Naive thymus-derived CD4-positive, alpha-beta T cell (primary cell): ENCODE measurements at regions not wholly inside any gene's neighbourhood (a gene's known extent, or its start where the extent isn't known, plus 50 kb on each side); places are given as distances from the start of the nearest gene placed in this dataset.
"Not testable (repeated sequence)": the region's sequence is repeated elsewhere in the genome, so short reads cannot be mapped to it uniquely, and the experiment has no call there.

Experiments
- ATAC-seq: fragments of 150-1000 bp; cut with Tn5 transposase; 2 replicates; pipeline ENCODE4 v1.10.0; 2021; ENCODE audit warnings: mild to moderate bottlenecking, moderate library complexity
- CTCF ChIA-PET: fragments of 350-600 bp; sonication (Branson Sonifier 250); formaldehyde crosslinking; loops from one replicate; lab custom pipeline; 2021; ENCODE audit warnings: antibody characterized with exemption; lab: Charles Lee
- POLR2A ChIA-PET: fragments of 350-600 bp; sonication (Branson Sonifier 250); formaldehyde crosslinking; loops from one replicate; lab custom pipeline; 2021; ENCODE audit warnings: antibody characterized with exemption, inconsistent platforms; lab: Charles Lee
- DNase-seq, 9 donors: peaks; one replicate each; pipeline versions ENCODE4 v3.0.0 to v3.0.0-alpha.2; 2020 to 2022; ENCODE audit warnings: mixed read lengths in 1 of 9
- H3K27ac ChIP-seq: one replicate; pipeline ENCODE4 v1.7.0; 2013; ENCODE audit warnings: mild to moderate bottlenecking, low read depth, low read length, moderate library complexity
- H3K27me3 ChIP-seq, 2 donors: one replicate each; pipeline ENCODE4 v1.7.0; 2013; ENCODE audit warnings: low read length in 2 of 2, mild to moderate bottlenecking in 2 of 2, moderate library complexity in 2 of 2; ENCODE audit not compliant: control insufficient read depth in 2 of 2, insufficient read depth in 2 of 2
- H3K36me3 ChIP-seq, 3 experiments: 1 replicate in 2 of 3; 2 replicates in 1 of 3; pipeline ENCODE4 v1.7.0; 2013; ENCODE audit warnings: low read length in 3 of 3, mild to moderate bottlenecking in 3 of 3, moderate library complexity in 1 of 3; ENCODE audit not compliant: insufficient read depth in 3 of 3, control insufficient read depth in 2 of 3
- H3K4me1 ChIP-seq, 2 donors: one replicate each; pipeline ENCODE4 v1.7.0; 2013; ENCODE audit warnings: low read length in 2 of 2, mild to moderate bottlenecking in 2 of 2, moderate library complexity in 1 of 2; ENCODE audit not compliant: control insufficient read depth in 2 of 2, insufficient read depth in 2 of 2
- H3K4me3 ChIP-seq: 2 replicates; pipeline ENCODE4 v1.7.0; 2013; ENCODE audit warnings: mild to moderate bottlenecking, low read length
- H3K9me3 ChIP-seq, 3 experiments: 1 replicate in 2 of 3; 2 replicates in 1 of 3; pipeline ENCODE4 v1.7.0; 2013; ENCODE audit warnings: low read length in 3 of 3; ENCODE audit not compliant: control insufficient read depth in 2 of 3
- H3K27ac Mint-ChIP-seq, 9 donors: one replicate each; pipeline ENCODE4 v1.8.0; 2020 to 2022; ENCODE audit warnings: mixed read lengths in 9 of 9, mild to moderate bottlenecking in 8 of 9, moderate library complexity in 5 of 9, inconsistent platforms in 2 of 9
- H3K27me3 Mint-ChIP-seq, 5 donors: one replicate each; pipeline ENCODE4 v1.8.0; 2021 to 2022; ENCODE audit warnings: mixed read lengths in 5 of 5, mild to moderate bottlenecking in 1 of 5
- H3K36me3 Mint-ChIP-seq, 5 donors: one replicate each; pipeline ENCODE4 v1.8.0; 2020 to 2022; ENCODE audit warnings: mixed read lengths in 5 of 5, mild to moderate bottlenecking in 3 of 5, inconsistent platforms in 1 of 5
- H3K4me1 Mint-ChIP-seq, 7 donors: one replicate each; pipeline ENCODE4 v1.8.0; 2020 to 2022; ENCODE audit warnings: mixed read lengths in 7 of 7, mild to moderate bottlenecking in 3 of 7, inconsistent platforms in 1 of 7
- H3K4me3 Mint-ChIP-seq, 10 donors: one replicate each; pipeline ENCODE4 v1.8.0; 2020 to 2022; ENCODE audit warnings: mild to moderate bottlenecking in 10 of 10, mixed read lengths in 10 of 10, moderate library complexity in 6 of 10, inconsistent platforms in 2 of 10
- H3K9me3 Mint-ChIP-seq, 11 donors: one replicate each; pipeline ENCODE4 v1.8.0; 2020 to 2022; ENCODE audit warnings: mixed read lengths in 11 of 11, mild to moderate bottlenecking in 4 of 11, inconsistent platforms in 1 of 11, moderate library complexity in 1 of 11
- intact Hi-C, 2 donors: fragments of 100-400 bp; cut with micrococcal nuclease; formaldehyde crosslinking; loops; one replicate each; pipeline ENCODE4 v1.15.1; 2023

- H3K9me3 Mint-ChIP-seq, H3K27ac Mint-ChIP-seq, intact Hi-C loops, H3K27ac ChIP-seq, H3K27me3 ChIP-seq, H3K4me1 ChIP-seq, H3K4me3 ChIP-seq, POLR2A ChIA-PET, H3K36me3 Mint-ChIP-seq, H3K4me3 Mint-ChIP-seq, H3K9me3 ChIP-seq, DNase-seq, CTCF ChIA-PET, H3K4me1 Mint-ChIP-seq, H3K36me3 ChIP-seq: not testable (repeated sequence)
- peak; percentile 19 for ATAC-seq
- H3K27me3 Mint-ChIP-seq, result peaks cover 0 to 24% (median 0%) of the 10 kb centered on the region in 5 donors
Measured at GRCh38 chr14:105746800-105747502, 220.6 kb downstream of the TMEM121 start.

DNA sequence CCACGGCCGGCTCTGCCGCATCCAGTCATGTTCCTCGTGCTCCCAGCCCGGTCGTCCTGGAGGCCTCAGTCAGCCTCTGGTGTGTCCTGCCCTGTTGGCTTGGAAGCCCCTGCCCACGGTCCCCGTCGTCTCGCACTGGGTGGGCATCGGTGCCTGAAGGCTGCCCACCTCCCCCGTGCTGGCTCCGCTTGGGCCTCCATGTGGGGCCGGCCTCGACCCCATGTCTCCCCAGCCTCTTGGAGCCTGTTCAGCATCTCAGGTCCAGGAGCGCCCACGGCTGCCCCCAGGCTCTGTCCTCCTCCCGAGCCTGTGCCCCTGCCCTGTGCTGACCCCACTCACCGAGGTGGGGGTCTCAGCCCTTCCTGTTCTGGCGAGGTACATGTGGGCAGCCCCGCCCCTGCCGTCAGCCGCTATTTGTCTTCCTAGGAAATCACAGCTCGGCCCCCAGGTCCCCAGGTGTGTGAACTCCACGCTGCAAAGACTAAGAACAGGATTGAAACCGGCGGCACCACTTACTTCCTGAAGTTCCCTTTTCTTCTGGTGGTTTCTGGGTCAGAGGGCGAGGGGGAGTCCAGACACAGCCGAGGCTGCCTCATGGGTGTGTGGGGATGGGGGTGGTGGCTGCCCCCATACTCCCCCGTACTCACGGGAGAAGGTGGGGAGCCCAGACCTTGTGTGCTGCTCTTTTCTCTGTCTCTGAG is 221.3 kb downstream of the TMEM121 start:
- H3K4me3 Mint-ChIP-seq, H3K4me3 ChIP-seq, H3K36me3 Mint-ChIP-seq, CTCF ChIA-PET, H3K27ac ChIP-seq, DNase-seq, H3K4me1 ChIP-seq, intact Hi-C loops, H3K36me3 ChIP-seq, H3K27me3 ChIP-seq, H3K27ac Mint-ChIP-seq, POLR2A ChIA-PET, H3K9me3 ChIP-seq, H3K4me1 Mint-ChIP-seq, H3K9me3 Mint-ChIP-seq: not testable (repeated sequence)
- H3K27me3 Mint-ChIP-seq, result peaks cover 0 to 24% (median 0%) of the 10 kb centered on the region in 5 donors
- peak; percentile 15 for ATAC-seq

- Mint-ChIP-seq H3K4me1 (no peaks in the 10 kb centered on the region), H3K9me3 (peaks cover 0 to 4% (median 0%) of the 10 kb centered on the region in 11 donors), H3K4me3 (no peak overlapping the region), H3K27me3 (peaks cover 0 to 24% (median 0%) of the 10 kb centered on the region in 5 donors), H3K36me3 (no peaks in the 10 kb centered on the region), H3K27ac (no peak overlapping the region)
- no peak overlapping the region for H3K4me3 ChIP-seq
- ChIA-PET POLR2A (no interaction called here), CTCF (no interaction called here)
- DNase-seq (peak in 1 of 9 donors; percentile 17), ATAC-seq (no peak)
- H3K9me3 ChIP-seq, result no peaks in the 10 kb centered on the region
- no peak overlapping the region for H3K27ac ChIP-seq
- H3K27me3 ChIP-seq, result no peaks in the 10 kb centered on the region
- no peaks in the 10 kb centered on the region for H3K4me1 ChIP-seq
- intact Hi-C loops, result no loop called here
- no peaks in the 10 kb centered on the region for H3K36me3 ChIP-seq
Measured at GRCh38 chr14:105748204-105748578, 221.8 kb downstream of the TMEM121 start.

DNA sequence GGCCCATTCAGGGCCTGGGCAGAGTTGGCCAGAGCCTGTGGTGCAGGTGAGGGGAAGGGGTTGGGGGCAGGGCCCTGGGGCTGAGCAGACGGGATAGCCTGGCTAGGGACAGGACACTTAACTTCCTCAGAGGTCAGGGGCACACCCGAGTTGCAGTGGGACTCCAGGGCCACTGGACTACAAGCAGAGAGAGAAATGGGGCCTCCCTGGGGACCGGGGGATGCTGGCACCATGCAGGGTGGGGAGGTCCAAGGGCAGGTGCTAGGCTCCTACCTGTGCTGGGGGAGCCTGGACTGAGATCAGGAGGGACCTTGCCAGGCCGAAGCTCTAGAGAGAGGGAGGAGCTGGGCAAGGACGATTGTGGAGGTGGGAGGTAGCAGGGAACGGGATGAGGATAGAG is 222.3 kb downstream of the TMEM121 start:
- CTCF ChIA-PET, H3K9me3 Mint-ChIP-seq, intact Hi-C loops, H3K4me3 Mint-ChIP-seq, ATAC-seq, H3K27me3 ChIP-seq, H3K36me3 Mint-ChIP-seq, H3K36me3 ChIP-seq, POLR2A ChIA-PET, H3K4me1 ChIP-seq, H3K9me3 ChIP-seq, H3K27ac ChIP-seq, H3K4me1 Mint-ChIP-seq, H3K4me3 ChIP-seq: not testable (repeated sequence)
- Mint-ChIP-seq H3K27ac (peak overlapping the region in 1 of 9 donors; percentile 9), H3K27me3 (peaks cover 0 to 24% (median 0%) of the 10 kb centered on the region in 5 donors)
- peak in 1 of 9 donors; percentile 13 for DNase-seq

- H3K27me3 ChIP-seq, H3K9me3 ChIP-seq, H3K4me3 ChIP-seq, CTCF ChIA-PET, H3K36me3 Mint-ChIP-seq, H3K4me1 ChIP-seq, H3K4me3 Mint-ChIP-seq, DNase-seq, POLR2A ChIA-PET, ATAC-seq, H3K4me1 Mint-ChIP-seq, H3K27ac Mint-ChIP-seq, H3K27ac ChIP-seq, H3K36me3 ChIP-seq, intact Hi-C loops: not testable (repeated sequence)
- Mint-ChIP-seq H3K27me3 (peaks cover 0 to 24% (median under 1%) of the 10 kb centered on the region in 5 donors), H3K9me3 (peaks cover 0 to 11% (median 3%) of the 10 kb centered on the region in 11 donors)
Measured at GRCh38 chr14:105749870-105750541, 223.6 kb downstream of the TMEM121 start.

DNA sequence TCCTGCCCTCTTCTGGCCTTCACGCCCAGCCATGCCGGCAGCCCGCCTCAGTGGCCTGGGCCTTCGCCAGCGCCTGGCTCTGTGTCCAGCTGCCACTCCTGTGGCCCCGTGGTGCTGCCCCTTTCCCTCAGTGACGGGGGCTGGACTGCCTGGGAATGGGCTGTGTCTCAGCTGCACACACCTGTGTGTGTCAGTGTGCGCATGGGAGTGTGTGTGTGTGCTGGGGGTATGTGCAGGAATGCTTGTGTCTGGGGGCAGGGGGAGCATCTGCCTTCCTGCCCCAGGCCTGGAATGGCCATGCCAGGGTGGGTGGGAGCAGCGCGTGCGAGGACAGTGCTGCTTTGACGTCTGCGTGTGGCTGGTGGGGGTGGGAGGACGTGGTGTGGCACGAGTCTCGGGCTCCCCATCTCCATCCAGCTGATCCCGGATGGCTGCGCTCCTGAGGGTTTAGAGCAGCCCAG is 224.9 kb downstream of the TMEM121 start:
- H3K27me3 ChIP-seq, H3K4me3 ChIP-seq, H3K4me1 Mint-ChIP-seq, ATAC-seq, H3K4me3 Mint-ChIP-seq, H3K27ac ChIP-seq, intact Hi-C loops, H3K9me3 ChIP-seq, H3K27ac Mint-ChIP-seq, DNase-seq, H3K36me3 Mint-ChIP-seq, POLR2A ChIA-PET, H3K36me3 ChIP-seq, CTCF ChIA-PET, H3K4me1 ChIP-seq: not testable (repeated sequence)
- Mint-ChIP-seq H3K9me3 (peaks cover 0 to 13% (median 5%) of the 10 kb centered on the region in 11 donors), H3K27me3 (peaks cover 0 to 19% (median 3%) of the 10 kb centered on the region in 5 donors)
